GM18861 (cell line): ENCODE measurements at regions not wholly inside any gene's neighbourhood (a gene's known extent, or its start where the extent isn't known, plus 50 kb on each side); places are given as distances from the start of the nearest gene placed in this dataset.

Experiments
- ATAC-seq: cut with Tn5 transposase; IDR thresholded peaks from one replicate; pipeline ENCODE4 v1.9.1; 2021; ENCODE audit not compliant: unreplicated experiment

- no peak for ATAC-seq
Measured at GRCh38 chr3:99016452-99016851, 115.0 kb upstream of the DCBLD2 start.

DNA sequence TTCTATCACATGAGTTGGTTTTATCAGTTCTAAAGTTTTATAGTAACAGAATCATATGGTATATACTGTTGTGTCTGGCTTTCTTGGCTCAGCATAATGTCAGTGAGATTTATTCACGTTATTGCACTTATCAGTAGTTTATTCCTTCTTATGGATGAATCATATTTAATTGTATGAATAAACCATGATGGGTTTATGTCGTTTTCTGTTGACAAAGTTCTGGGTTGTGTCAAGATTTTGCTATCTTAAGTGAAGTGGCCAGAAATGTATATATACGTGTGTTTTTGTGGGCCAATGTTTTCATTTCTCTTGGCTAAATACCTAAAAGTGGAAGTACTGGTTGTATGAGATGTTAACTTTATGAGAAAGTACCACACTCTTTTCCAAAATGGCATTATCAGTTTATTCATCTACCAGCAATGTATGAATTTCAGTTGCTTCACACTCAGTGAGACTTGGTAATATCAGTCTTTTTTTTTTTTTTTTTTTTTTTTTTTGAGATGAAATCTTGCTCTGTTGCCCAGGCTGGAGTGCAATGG lies 112.4 kb upstream of the DCBLD2 start:
- no peak for ATAC-seq

DNA sequence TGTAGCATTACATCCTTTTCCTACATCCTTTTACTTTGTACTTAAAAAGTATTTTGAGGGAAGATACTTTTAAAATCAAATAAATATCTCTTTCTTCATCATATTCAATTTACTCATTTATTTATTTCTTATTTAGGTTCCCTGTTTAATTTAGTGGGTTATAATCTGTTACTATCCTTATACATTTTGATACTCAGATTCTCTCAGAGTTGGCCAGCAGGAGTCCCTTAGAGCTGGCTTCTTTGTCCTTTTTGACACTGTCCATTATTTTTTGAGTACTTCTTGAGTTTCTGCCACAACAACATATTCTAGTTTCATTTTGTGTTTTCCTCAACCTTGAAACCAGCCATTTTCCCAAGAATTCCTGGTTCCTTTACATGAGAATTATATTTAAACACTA lies 111.6 kb upstream of the DCBLD2 start:
- no peak for ATAC-seq

- ATAC-seq = peak; percentile 94
Measured at GRCh38 chr3:99012051-99012450, 110.6 kb upstream of the DCBLD2 start.

DNA sequence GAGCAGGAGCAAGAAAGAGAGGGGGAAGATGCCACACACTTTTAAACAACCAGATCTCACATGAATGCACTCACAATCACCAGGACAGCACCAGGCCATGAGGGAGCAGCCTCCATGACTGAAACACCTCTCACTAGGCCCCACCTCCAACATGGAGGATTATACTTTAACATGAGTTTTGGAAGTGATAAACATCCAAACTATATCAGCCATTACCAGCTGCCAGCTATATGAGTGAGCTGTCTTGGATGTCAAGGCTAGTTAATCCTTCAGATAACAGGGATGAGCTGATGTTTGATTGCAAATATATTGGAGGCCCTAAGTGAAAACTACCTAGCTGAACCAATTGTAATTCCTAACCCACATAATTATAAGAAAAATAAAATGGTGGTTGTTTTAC lies 108.4 kb upstream of the DCBLD2 start:
- ATAC-seq = no peak

- no peak for ATAC-seq
Measured at GRCh38 chr3:99006686-99007085, 105.2 kb upstream of the DCBLD2 start.

- no peak for ATAC-seq
Measured at GRCh38 chr3:98999675-99000074, 98.2 kb upstream of the DCBLD2 start.

DNA sequence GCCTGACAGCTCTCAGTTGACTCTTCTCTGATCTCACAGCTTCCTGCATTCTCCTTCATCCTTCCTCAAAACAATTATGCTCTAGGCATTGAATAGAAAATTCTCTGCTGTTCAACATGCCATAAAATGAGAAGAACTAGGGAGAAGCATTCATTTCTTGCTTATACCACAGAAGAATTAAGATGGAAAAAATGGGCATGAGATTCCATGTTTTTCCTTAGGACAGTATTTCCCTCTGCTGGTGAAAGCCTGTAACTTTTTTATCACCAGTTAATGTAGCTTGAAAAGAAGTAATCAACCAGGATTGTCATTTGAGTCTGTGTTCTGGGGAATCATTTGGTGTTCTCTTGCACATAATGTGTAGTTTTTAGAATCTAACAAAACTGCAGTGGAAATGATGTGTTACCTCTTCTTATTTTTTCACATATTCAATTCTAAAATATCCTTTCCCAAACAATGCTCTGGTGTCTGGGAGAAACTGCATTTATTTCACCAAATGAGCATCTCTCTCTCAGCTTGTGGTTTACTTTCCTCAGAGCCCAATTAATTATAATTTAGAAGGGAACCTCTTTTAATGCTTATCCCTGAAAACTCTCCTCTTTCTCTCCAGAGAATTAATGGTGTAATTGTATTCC lies 92.8 kb upstream of the DCBLD2 start:
- ATAC-seq = no peak

GRCh38 chr3:98991393-98991792 lies 89.9 kb upstream of the DCBLD2 start:
- no peak for ATAC-seq

- ATAC-seq = no peak
Measured at GRCh38 chr3:98990657-98991056, 89.2 kb upstream of the DCBLD2 start.

DNA sequence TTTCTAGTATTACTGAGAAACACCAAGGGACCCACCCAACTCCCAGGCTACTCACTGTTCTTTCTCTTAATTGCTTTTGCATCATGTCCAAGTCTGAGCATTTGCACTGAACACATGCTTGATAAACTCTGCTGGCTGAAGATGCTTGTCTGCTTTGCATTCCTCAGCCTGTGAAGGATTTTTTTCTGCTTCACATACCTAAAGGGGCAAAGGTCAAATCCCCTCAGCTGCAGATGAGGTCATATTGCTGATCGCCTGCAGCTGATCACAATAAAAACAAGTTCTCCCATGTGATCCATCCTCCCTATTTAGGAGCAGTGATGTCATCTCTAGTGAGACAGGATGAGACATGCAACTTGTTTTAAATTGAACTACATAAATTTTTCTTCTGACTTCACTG lies 84.6 kb upstream of the DCBLD2 start:
- ATAC-seq = no peak

DNA sequence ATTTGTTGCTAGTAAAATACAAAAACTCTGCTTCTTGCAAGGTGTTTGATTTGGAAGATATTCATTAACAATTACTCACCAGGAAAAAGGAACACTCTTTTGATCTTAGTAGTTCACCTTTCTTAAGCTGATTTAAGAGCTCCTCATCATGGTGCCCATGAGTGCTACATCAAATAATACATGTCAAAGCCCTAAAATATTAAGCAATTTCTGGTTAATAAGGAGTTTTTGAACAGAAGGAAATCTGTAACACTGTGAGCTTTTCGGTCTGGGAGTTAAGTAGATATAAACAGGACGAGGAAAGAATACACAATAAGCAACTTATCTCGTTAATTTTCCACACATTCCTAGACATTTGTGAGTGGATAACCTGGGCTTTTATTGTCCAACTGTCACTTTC lies 83.9 kb upstream of the DCBLD2 start:
- no peak for ATAC-seq

- ATAC-seq = no peak
Measured at GRCh38 chr3:98984024-98984423, 82.5 kb upstream of the DCBLD2 start.

GRCh38 chr3:98982351-98982750 lies 80.9 kb upstream of the DCBLD2 start:
- ATAC-seq = no peak

- ATAC-seq = peak; percentile 83
Measured at GRCh38 chr3:98980915-98981596, 79.6 kb upstream of the DCBLD2 start.

- no peak for ATAC-seq
Measured at GRCh38 chr3:98979296-98979695, 77.8 kb upstream of the DCBLD2 start.

GRCh38 chr3:98978068-98978811 lies 76.7 kb upstream of the DCBLD2 start:
- no peak for ATAC-seq

- no peak for ATAC-seq
Measured at GRCh38 chr3:98977520-98977919, 76.0 kb upstream of the DCBLD2 start.

- ATAC-seq = no peak
Measured at GRCh38 chr3:98974442-98974841, 72.9 kb upstream of the DCBLD2 start.

GRCh38 chr3:98972720-98973119 lies 71.2 kb upstream of the DCBLD2 start:
- no peak for ATAC-seq

GRCh38 chr3:98972155-98972554 lies 70.7 kb upstream of the DCBLD2 start:
- no peak for ATAC-seq

- ATAC-seq = no peak
Measured at GRCh38 chr3:98971169-98971681, 69.7 kb upstream of the DCBLD2 start.
